CD4-positive, CD25-positive, alpha-beta regulatory T cell (primary cell): ENCODE measurements at regions not wholly inside any gene's neighbourhood (a gene's known extent, or its start where the extent isn't known, plus 50 kb on each side); places are given as distances from the start of the nearest gene placed in this dataset.
"Not testable (repeated sequence)": the region's sequence is repeated elsewhere in the genome, so short reads cannot be mapped to it uniquely, and the experiment has no call there.

Experiments used
- ATAC-seq, 2 donors: fragments of 150-1000 bp; cut with Tn5 transposase; one replicate each; pipeline ENCODE4 v1.10.0; 2021; ENCODE audit warnings: low read depth in 2 of 2, moderate number of reproducible peaks in 2 of 2, moderate library complexity in 1 of 2
- DNase-seq, 3 donors: peaks; one replicate each; pipeline versions ENCODE4 v3.0.0 to v3.0.0-alpha.2; 2012 to 2022; ENCODE audit warnings: mixed read lengths in 1 of 3
- H3K27ac ChIP-seq: one replicate; pipeline ENCODE4 v1.7.0; 2013; ENCODE audit warnings: mild to moderate bottlenecking, low read length; ENCODE audit not compliant: insufficient read depth, poor library complexity, severe bottlenecking
- H3K27me3 ChIP-seq: one replicate; pipeline ENCODE4 v1.7.0; 2013; ENCODE audit warnings: low read length; ENCODE audit not compliant: control insufficient read depth, insufficient read depth
- H3K36me3 ChIP-seq: one replicate; pipeline ENCODE4 v1.7.0; 2013; ENCODE audit warnings: mild to moderate bottlenecking, low read length, moderate library complexity; ENCODE audit not compliant: control insufficient read depth, insufficient read depth
- H3K4me1 ChIP-seq: 2 replicates; pipeline ENCODE4 v1.7.0; 2013; ENCODE audit warnings: mild to moderate bottlenecking, low read length; ENCODE audit not compliant: insufficient read depth, control insufficient read depth, poor library complexity, severe bottlenecking
- H3K4me3 ChIP-seq: one replicate; pipeline ENCODE4 v1.7.0; 2013; ENCODE audit warnings: low read depth, mild to moderate bottlenecking, low read length, moderate library complexity
- H3K9me3 ChIP-seq, 2 experiments: 1 replicate in 1 of 2; 2 replicates in 1 of 2; pipeline ENCODE4 v1.7.0; 2013; ENCODE audit warnings: low read length in 2 of 2, mild to moderate bottlenecking in 1 of 2, moderate library complexity in 1 of 2; ENCODE audit not compliant: control insufficient read depth in 2 of 2
- H3K27ac Mint-ChIP-seq, 3 donors: one replicate each; pipeline ENCODE4 v1.8.0; 2020 to 2022; ENCODE audit warnings: mild to moderate bottlenecking in 3 of 3, mixed read lengths in 3 of 3, moderate library complexity in 2 of 3
- H3K27me3 Mint-ChIP-seq: one replicate; pipeline ENCODE4 v1.8.0; 2022; ENCODE audit warnings: mild to moderate bottlenecking, mixed read lengths
- H3K36me3 Mint-ChIP-seq: one replicate; pipeline ENCODE4 v1.8.0; 2020; ENCODE audit warnings: mixed read lengths
- H3K4me1 Mint-ChIP-seq, 4 donors: one replicate each; pipeline ENCODE4 v1.8.0; 2020 to 2022; ENCODE audit warnings: mixed read lengths in 4 of 4, mild to moderate bottlenecking in 1 of 4
- H3K4me3 Mint-ChIP-seq, 4 donors: one replicate each; pipeline ENCODE4 v1.8.0; 2020 to 2022; ENCODE audit warnings: mild to moderate bottlenecking in 4 of 4, mixed read lengths in 4 of 4, moderate library complexity in 3 of 4
- H3K9me3 Mint-ChIP-seq, 7 donors: one replicate each; pipeline ENCODE4 v1.8.0; 2020 to 2022; ENCODE audit warnings: mixed read lengths in 7 of 7, mild to moderate bottlenecking in 3 of 7, moderate library complexity in 2 of 7

DNA sequence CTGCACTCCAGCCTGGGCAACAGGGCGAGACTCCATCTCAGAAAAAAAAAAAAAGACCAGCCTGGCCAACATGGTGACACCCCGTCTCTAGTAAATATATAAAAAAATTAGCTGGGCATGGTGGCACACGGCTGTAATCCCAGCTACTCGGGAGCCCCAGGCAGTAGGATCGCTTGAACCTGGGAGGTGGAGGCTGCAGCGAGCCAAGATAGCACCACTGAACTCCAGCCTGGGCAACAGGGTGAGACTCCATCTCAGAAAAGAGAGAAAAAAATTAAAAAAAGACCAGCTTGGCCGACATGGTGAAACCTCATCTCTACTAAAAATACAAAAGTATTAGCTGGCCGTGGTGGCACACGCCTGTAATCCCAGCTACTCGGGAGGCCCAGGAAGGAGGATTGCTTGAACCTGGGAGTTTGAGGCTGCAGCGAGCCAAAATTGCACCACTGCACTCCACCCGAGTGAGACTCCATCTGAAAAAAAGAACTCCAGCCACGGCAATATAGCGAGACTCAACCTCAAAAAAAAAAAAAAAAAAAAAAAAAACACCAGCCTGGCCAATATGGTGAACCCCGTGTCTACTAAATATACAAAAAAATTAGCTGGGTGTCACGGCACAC lies 346.1 kb upstream of the PLGLB2 start:
- ATAC-seq = no peak
- no peak for DNase-seq
- Mint-ChIP-seq H3K4me3 (peak overlapping the region in 1 of 4 donors; percentile 13), H3K27me3 (no peaks in the 10 kb centered on the region), H3K36me3 (no peaks in the 10 kb centered on the region), H3K27ac (peak overlapping the region in 1 of 3 donors; percentile 38), H3K9me3 (peaks cover 0 to 13% (median 0%) of the 10 kb centered on the region in 7 donors), H3K4me1 (no peaks in the 10 kb centered on the region)
- Histone ChIP-seq H3K27me3 (no peaks in the 10 kb centered on the region), H3K36me3 (no peaks in the 10 kb centered on the region), H3K4me1 (no peaks in the 10 kb centered on the region), H3K4me3 (no peak overlapping the region), H3K27ac (no peak overlapping the region), H3K9me3 (no peaks in the 10 kb centered on the region)

DNA sequence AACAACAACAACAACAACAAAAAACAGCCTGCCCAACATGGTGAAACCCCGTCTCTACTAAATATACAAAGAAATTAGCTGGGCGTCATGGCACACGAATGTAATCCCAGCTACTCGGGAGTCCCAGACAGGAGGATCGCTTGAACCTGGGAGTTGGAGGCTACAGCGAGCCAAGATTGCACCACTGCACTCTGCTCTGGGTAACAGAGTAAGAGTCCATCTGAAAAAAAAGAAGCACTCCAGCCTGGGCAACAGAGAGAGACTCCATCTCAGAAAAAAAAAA lies 344.1 kb upstream of the PLGLB2 start:
- Mint-ChIP-seq H3K4me1 (no peaks in the 10 kb centered on the region), H3K27ac (peak overlapping the region in 1 of 3 donors; percentile 82), H3K9me3 (peaks cover 0 to 13% (median 0%) of the 10 kb centered on the region in 7 donors), H3K27me3 (no peaks in the 10 kb centered on the region), H3K4me3 (no peak overlapping the region), H3K36me3 (no peaks in the 10 kb centered on the region)
- DNase-seq (no peak), ATAC-seq (no peak)
- Histone ChIP-seq H3K27ac (no peak overlapping the region), H3K27me3 (no peaks in the 10 kb centered on the region), H3K4me3 (no peak overlapping the region), H3K9me3 (no peaks in the 10 kb centered on the region), H3K4me1 (no peaks in the 10 kb centered on the region), H3K36me3 (no peaks in the 10 kb centered on the region)

DNA sequence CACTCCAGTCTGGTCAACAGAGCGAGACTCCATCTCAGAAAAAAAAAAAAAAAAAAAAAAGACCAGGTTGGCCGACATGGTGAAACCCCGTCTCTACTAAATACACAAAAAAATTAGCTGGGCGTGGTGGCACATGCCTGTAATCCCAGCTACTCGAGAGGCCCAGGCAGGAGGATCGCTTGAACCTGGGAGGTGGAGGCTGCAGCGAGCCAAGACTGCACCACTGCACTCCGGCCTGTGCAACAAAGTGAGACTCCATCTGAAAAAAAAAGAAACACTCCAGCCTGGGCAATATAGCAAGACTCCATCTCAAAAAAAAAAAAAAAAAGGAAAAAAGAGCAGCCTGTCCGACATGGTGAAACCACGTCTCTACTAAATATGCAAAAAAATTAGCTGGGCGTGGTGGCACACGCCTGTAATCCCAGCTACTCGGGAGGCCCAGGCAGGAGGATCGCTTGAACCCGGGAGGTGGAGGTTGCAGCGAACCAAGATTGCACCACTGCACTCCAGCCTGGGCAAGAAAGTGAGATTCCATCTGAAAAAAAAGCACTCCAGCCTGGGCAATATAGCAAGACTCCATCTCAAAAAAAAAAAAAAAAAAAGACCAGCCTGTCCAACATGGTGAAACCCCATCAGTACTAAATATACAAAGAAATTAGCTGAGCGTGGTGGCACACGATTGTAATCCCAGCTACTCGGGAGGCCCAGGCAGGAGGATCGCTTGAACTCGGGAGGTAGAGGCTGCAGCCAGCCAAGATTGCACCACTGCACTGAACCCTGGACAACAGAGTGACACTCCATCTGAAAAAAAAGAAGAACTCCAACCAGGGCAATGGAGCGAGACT lies 343.3 kb upstream of the PLGLB2 start:
- H3K27ac ChIP-seq, H3K36me3 Mint-ChIP-seq, H3K27ac Mint-ChIP-seq, H3K36me3 ChIP-seq, H3K27me3 ChIP-seq, H3K4me3 ChIP-seq, DNase-seq, H3K27me3 Mint-ChIP-seq, H3K9me3 ChIP-seq, ATAC-seq, H3K4me3 Mint-ChIP-seq, H3K4me1 Mint-ChIP-seq, H3K4me1 ChIP-seq: not testable (repeated sequence)
- H3K9me3 Mint-ChIP-seq = peaks cover 0 to 13% (median 0%) of the 10 kb centered on the region in 7 donors

DNA sequence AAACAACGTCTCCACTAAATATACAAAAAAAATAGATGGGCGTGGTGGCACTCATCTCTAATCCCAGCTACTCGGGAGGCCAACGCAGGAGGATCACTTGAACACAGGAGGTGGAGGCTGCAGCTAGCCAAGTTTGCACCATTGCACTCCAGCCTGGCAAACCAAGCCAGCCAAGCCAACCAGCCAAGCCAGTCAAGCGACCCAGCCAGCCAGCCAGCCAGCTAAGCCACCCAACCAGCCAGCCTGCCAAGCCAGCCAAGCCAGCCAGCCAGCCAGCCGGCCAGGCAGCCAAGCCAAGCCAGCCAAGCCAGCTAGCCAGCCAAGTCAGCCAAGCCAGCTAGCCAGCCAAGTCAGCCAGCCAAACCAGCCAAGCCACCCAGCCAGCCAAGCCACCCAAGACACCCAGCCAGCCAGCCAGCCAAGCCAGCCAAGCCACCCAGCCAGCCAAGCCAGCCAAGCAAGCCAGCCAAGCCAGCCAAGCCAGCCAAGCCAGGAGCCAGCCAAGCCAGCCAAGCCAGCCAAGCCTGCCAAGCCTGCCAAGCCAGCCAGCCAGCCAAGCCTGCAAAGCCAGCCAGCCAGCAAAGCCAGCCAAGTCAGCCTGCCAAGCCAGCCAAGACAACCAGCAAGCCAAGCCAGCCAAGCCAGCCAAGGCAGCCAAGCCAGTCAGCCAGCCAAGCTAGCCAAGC lies 342.2 kb upstream of the PLGLB2 start:
- not testable (repeated sequence) for DNase-seq, H3K27ac ChIP-seq, H3K27me3 ChIP-seq, H3K9me3 ChIP-seq, H3K4me1 ChIP-seq, H3K4me1 Mint-ChIP-seq, ATAC-seq, H3K27me3 Mint-ChIP-seq, H3K36me3 Mint-ChIP-seq, H3K4me3 ChIP-seq, H3K27ac Mint-ChIP-seq, H3K36me3 ChIP-seq, H3K4me3 Mint-ChIP-seq
- peaks cover 0 to 13% (median 0%) of the 10 kb centered on the region in 7 donors for H3K9me3 Mint-ChIP-seq

DNA sequence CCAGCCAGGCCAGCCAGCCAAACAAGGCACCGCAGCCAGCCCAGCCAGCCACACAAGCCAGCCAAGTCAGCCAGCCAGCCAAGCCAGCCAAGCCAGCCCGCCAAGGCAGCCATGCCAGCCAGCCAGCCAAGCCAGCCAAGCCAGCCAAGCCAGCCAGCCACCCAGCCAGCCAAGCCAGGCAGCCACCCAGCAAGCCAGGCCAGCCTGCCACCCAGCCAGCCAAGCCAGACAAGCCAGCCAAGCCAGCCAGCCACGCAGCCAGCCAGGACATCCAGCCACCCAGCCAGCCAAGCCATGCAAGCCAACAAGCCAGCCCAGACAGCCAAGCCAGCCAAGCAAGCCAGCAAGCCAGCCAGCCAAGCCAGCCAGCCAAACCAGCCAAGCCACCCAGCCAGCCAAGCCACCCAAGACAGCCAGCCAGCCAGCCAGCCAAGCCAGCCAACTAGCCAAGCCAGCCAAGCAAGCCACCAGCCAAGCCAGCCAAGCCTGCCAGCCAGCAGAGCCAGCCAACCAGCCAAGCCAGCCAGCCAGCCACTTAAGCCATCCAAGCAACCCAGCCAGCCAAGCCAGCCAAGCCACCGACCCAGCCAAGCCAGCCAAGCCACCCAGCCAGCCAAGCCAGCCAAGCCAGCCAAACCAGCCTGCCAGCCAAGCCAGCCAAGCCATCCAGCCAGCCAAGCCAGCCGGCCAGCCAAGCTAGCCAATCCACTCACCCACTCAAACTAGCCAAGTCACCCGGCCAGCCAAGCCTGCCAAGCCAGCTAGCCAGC lies 341.3 kb upstream of the PLGLB2 start:
- H3K4me1 Mint-ChIP-seq, H3K27me3 ChIP-seq, H3K27ac ChIP-seq, H3K27ac Mint-ChIP-seq, H3K4me1 ChIP-seq, DNase-seq, H3K4me3 Mint-ChIP-seq, H3K9me3 ChIP-seq, H3K36me3 Mint-ChIP-seq, H3K36me3 ChIP-seq, H3K27me3 Mint-ChIP-seq, H3K4me3 ChIP-seq, ATAC-seq: not testable (repeated sequence)
- H3K9me3 Mint-ChIP-seq = peaks cover 0 to 13% (median 0%) of the 10 kb centered on the region in 7 donors

DNA sequence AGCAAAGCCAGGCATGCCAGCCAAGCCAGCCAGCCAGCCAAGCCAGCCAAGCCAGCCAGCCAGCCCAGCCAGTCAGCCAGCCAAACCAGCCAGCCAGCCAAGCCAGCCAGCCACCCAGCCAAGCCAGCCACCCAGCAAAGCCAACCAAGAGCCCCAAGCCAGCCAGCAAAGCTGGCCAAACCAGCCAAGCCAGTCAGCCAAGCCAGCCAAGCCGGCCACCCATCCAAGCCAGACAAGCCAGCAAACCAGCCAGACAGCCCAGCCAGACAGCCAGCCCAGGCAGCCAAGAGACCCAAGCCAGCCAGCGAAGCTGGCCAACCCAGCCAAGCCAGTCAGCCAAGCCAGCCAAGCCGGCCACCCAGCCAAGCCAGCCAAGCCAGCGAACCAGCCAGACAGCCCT lies 338.3 kb upstream of the PLGLB2 start:
- not testable (repeated sequence) for H3K4me3 Mint-ChIP-seq, H3K27me3 Mint-ChIP-seq, H3K36me3 ChIP-seq, ATAC-seq, H3K4me3 ChIP-seq, H3K4me1 ChIP-seq, H3K9me3 Mint-ChIP-seq, H3K36me3 Mint-ChIP-seq, H3K27me3 ChIP-seq, H3K27ac Mint-ChIP-seq, H3K4me1 Mint-ChIP-seq, DNase-seq, H3K9me3 ChIP-seq, H3K27ac ChIP-seq

DNA sequence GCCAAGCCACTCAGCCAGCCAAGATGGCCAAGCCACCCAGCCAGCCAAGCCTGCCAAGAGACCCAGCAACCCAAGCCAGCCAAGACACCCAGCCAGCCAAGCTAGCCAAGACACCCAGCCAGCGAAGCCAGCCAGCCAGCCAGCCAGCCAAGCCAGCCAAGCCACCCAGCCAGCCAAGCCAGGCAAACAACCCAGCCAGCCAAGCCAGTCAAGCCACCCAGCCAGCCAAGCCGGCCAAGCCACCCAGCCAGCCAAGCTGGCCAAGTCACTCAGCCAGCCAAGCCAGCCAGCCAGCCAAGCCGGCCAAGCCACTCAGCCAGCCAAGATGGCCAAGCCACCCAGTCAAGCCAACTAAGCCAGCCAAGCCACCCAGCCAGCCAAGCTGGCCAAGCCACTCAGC lies 337.5 kb upstream of the PLGLB2 start:
- H3K4me3 ChIP-seq, ATAC-seq, H3K9me3 ChIP-seq, DNase-seq, H3K9me3 Mint-ChIP-seq, H3K27me3 ChIP-seq, H3K27me3 Mint-ChIP-seq, H3K4me1 Mint-ChIP-seq, H3K4me3 Mint-ChIP-seq, H3K27ac Mint-ChIP-seq, H3K4me1 ChIP-seq, H3K36me3 Mint-ChIP-seq, H3K27ac ChIP-seq, H3K36me3 ChIP-seq: not testable (repeated sequence)
